Erythroblast (primary cell): ENCODE measurements at regions not wholly inside any gene's neighbourhood (a gene's known extent, or its start where the extent isn't known, plus 50 kb on each side); places are given as distances from the start of the nearest gene placed in this dataset.

Experiments
- DNase-seq, 2 experiments: peaks; one replicate each; lab custom pipeline; 2025; lab: John Stamatoyannopoulos, UW
- GATA1 ChIP-seq: IDR thresholded peaks from 2 replicates; pipeline ENCODE4 v1.6.1; 2011; ENCODE audit warnings: low read depth, mild to moderate bottlenecking, control low read depth, low read length, moderate library complexity
- POLR2A ChIP-seq: IDR thresholded peaks from 2 replicates; pipeline ENCODE4 v1.6.1; 2011; ENCODE audit warnings: mild to moderate bottlenecking, low read length

DNA sequence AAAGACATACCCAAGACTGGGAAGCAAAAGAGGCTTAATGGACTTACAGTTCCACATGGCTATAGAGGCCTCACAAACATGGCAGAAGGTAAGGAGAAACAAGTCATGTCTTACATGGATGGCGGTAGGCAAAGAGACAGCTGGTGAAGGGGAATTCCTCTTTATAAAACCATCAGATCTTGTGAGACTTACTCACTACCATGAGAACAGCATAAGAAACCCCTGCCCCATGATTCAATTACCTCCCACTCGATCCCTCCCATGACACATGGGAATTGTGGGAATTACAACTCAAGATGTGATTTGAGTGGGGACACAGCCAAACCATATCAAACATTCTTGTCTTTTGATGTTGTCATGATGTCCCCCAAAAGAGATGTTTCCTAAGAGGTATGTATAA is 103.3 kb downstream of the DUSP10 start:
- DNase-seq, result no peak
- TF ChIP-seq POLR2A (no peak), GATA1 (no peak)

DNA sequence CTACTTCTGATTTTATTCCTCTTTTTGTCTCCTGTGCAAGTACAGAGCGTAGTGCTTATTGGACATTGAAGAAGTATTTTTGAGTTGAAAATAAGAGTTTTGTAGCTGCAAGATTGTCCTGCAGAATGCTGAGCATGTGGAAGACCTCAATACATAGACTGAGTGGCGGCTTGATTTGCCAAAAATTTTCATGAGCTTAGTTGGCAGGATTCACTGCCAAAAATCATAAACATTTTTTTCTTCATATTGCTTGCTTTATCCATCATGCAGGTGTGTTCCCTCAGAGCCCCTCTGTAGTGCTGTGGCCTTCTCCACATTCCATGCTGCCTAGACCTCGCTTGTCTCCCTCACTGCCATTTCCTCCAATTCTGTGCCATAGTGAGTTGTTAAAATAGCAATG is 100.1 kb downstream of the DUSP10 start:
- no peak for TF ChIP-seq GATA1
- no peak for TF ChIP-seq POLR2A
- DNase-seq, result no peak

DNA sequence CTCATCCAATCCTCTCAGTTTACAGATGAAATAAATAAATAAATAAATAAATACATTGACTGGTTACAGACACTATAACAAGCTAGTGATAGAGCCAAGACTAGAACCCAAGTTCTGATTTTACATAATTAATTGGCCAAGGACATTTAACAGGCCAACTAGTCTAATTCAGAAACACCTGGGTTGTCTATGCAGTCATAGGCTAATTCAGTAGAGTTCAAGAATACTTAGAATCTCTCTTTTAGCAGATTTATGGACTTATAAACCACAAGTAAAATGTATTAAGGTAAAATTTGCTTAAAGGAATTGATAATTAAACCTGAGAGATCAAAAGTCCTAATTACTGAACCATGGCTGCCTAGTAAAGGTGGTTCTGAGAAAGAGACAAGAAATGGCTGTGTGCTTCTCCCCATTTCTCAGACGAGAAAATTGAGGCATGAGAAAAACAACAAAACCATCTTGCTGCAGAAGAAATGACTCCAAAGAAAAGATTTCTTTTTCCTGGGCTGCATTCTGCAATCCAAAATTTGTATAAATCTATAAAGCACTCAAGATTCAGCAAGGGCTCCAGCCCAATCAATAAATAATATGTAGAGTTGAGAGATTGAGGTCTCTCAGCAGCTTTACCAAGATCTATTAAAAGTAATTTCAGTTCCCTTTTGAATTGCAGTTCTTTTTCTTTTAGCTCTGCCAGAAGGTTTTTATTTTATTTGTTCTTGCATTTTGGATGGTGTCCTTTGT is 98.3 kb downstream of the DUSP10 start:
- no peak for TF ChIP-seq POLR2A
- TF ChIP-seq GATA1, result no peak
- DNase-seq, result no peak

DNA sequence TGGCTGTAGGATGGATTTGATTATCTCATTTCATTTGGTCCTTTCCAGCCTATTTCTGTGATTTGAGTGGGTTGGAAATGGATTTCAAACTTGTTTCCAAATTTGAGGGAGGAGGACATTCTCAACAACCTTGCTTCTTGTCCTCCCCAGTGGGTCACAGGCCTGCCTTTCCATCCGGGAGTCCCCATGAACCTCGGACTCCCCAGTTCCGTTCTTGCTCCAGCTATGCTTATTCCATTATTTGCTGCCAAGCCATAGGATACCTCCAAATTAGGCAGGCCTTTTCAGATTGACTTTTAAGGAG is 97.8 kb downstream of the DUSP10 start:
- DNase-seq, result no peak
- TF ChIP-seq GATA1 (no peak), POLR2A (no peak)

GRCh38 chr1:221644663-221645258 is 97.1 kb downstream of the DUSP10 start:
- TF ChIP-seq POLR2A (no peak), GATA1 (no peak)
- no peak for DNase-seq

DNA sequence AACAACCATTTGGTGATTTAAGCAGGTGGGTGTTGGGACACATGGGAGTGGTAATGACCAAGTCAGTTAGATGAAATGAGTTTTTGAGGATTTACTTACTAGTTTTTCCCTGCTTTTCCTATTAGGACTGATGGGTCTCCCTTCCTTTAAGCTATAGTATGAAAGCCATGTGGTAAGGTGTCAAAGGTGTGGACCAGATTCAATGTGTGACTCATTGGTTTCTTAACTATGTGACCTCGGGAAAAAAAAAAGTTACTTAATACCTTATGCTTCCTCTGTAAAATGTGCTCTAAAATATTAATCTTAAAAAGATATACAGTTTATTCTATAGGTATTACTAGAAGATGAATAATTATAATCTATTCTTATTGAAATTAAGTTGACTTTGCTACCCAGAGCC is 93.7 kb downstream of the DUSP10 start:
- DNase-seq, result no peak
- TF ChIP-seq GATA1, result no peak
- no peak for TF ChIP-seq POLR2A
